MM.1S (cell line): ENCODE measurements at regions not wholly inside any gene's neighbourhood (a gene's known extent, or its start where the extent isn't known, plus 50 kb on each side); places are given as distances from the start of the nearest gene placed in this dataset.
"Not testable (repeated sequence)": the region's sequence is repeated elsewhere in the genome, so short reads cannot be mapped to it uniquely, and the experiment has no call there.

Experiments used
- EZH2 ChIP-seq: fragments of 300-600 bp; sonication (generic); optimal IDR thresholded peaks from 2 replicates; pipeline ENCODE3; 2017; ENCODE audit warnings: low read depth, mild to moderate bottlenecking, antibody characterized with exemption, low read length, mixed read lengths
- EZH2phosphoT487 ChIP-seq: fragments of 300-600 bp; sonication (generic); IDR thresholded peaks from 2 replicates; pipeline ENCODE4 v1.6.1; 2018; ENCODE audit warnings: antibody characterized with exemption, low read length
- TF ChIP-seq, protein P1 (sequence below): fragments of 300-600 bp; sonication (generic); IDR thresholded peaks from 2 replicates; pipeline ENCODE4 v1.5.1; 2016; ENCODE audit warnings: antibody characterized with exemption, low read length, mixed read lengths

DNA sequence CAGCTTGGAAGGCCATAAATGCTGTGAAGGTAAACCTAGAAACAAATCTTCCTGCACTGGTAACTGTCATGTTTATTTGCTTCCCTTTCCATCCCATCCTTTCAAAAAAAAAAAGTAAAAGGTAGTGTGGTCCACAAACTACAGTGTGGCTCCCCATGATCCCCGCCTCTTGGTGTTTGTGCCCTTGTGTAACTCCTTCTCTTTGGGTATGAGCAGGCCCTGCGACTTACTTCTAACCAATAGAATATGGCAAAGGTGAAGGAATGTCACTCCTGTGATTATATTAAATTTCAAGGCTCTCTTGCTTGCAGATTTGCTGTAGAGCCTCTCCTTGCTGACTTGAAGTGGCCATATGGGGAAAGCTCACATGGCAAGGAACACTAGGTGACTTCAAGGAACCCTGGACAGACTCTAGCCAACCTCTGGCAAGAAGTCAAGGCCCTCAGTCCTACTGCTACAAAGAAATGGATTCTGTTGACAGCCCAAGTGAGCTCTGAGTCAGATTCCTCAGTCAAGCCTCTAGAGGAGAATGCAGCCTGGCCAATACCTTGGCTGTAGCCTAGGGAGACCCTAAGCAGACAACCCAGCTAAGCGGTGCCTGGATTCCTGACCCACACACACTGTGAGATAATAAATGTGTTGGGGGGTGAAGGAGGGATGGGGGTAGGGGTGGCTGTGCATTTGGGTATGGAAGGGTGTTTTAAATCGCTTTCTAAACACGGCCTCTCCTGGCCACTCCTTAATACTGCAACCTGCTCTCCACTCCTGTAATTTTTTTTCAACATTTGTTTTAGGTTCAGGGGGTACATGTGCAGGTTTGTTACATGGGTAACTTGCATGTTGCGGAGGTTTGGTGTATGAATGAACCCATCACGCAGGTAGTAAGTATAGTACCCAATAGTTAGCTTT lies 115.0 kb upstream of the NBPF9 start:
- TF ChIP-seq, protein P1, sequence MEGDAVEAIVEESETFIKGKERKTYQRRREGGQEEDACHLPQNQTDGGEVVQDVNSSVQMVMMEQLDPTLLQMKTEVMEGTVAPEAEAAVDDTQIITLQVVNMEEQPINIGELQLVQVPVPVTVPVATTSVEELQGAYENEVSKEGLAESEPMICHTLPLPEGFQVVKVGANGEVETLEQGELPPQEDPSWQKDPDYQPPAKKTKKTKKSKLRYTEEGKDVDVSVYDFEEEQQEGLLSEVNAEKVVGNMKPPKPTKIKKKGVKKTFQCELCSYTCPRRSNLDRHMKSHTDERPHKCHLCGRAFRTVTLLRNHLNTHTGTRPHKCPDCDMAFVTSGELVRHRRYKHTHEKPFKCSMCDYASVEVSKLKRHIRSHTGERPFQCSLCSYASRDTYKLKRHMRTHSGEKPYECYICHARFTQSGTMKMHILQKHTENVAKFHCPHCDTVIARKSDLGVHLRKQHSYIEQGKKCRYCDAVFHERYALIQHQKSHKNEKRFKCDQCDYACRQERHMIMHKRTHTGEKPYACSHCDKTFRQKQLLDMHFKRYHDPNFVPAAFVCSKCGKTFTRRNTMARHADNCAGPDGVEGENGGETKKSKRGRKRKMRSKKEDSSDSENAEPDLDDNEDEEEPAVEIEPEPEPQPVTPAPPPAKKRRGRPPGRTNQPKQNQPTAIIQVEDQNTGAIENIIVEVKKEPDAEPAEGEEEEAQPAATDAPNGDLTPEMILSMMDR = not testable (repeated sequence)
- not testable (repeated sequence) for TF ChIP-seq EZH2, EZH2phosphoT487
